ENCODE measurements at regions not wholly inside any gene's neighbourhood (a gene's known extent, or its start where the extent isn't known, plus 50 kb on each side); places are given as distances from the start of the nearest gene placed in this dataset.

- TF ChIP-seq NFIC (IDR thresholded peaks at IDR 0.05), result no peak
- TF ChIP-seq, protein P1, sequence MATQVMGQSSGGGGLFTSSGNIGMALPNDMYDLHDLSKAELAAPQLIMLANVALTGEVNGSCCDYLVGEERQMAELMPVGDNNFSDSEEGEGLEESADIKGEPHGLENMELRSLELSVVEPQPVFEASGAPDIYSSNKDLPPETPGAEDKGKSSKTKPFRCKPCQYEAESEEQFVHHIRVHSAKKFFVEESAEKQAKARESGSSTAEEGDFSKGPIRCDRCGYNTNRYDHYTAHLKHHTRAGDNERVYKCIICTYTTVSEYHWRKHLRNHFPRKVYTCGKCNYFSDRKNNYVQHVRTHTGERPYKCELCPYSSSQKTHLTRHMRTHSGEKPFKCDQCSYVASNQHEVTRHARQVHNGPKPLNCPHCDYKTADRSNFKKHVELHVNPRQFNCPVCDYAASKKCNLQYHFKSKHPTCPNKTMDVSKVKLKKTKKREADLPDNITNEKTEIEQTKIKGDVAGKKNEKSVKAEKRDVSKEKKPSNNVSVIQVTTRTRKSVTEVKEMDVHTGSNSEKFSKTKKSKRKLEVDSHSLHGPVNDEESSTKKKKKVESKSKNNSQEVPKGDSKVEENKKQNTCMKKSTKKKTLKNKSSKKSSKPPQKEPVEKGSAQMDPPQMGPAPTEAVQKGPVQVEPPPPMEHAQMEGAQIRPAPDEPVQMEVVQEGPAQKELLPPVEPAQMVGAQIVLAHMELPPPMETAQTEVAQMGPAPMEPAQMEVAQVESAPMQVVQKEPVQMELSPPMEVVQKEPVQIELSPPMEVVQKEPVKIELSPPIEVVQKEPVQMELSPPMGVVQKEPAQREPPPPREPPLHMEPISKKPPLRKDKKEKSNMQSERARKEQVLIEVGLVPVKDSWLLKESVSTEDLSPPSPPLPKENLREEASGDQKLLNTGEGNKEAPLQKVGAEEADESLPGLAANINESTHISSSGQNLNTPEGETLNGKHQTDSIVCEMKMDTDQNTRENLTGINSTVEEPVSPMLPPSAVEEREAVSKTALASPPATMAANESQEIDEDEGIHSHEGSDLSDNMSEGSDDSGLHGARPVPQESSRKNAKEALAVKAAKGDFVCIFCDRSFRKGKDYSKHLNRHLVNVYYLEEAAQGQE (IDR thresholded peaks at IDR 0.05; ENCODE audit: low read depth), result no peak
Observed at GRCh38 chr10:33422471-33423153, 88.1 kb upstream of the NRP1 start.

DNA sequence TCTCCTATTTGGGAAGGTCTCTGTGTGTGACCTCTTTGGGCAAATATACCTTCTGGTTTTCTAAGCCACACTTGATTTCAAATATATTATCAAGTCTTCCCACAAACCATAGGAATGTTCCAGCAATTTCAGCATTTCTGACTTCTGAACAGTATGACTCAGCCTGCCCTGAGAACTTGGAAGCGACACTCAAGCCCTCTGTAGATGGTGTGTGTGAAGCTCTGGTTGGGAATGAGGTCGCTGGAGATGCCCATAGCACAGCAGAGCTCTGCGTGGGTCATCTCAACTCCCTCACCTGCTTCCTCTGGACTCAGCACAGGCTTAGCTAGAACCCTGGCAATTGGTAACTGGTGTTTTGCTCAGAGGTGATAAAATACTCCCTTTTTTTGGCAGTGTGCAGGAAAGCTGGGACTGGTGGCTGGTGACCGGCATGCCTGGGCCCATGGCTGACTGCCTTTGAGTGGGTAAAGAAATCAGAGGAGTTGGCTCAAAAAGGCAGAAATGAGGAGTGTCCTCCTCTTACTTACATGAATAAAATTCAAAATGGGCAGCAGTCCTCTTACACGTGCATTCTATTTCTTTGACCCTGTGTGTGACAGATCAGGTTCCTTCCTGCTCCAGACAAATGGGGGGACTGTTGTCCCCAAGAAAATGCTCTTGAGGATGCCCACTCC lies 87.5 kb upstream of the NRP1 start:
- TF ChIP-seq, protein P2, sequence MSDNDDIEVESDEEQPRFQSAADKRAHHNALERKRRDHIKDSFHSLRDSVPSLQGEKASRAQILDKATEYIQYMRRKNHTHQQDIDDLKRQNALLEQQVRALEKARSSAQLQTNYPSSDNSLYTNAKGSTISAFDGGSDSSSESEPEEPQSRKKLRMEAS (IDR thresholded peaks at IDR 0.05), result no peak
- no peak for TF ChIP-seq EP300 (IDR thresholded peaks at IDR 0.05; ENCODE audit: borderline replicate concordance)
- no peak for TF ChIP-seq ZBTB7A (IDR thresholded peaks at IDR 0.05; ENCODE audit: low read depth)
- no peak for TF ChIP-seq USF1 (IDR thresholded peaks at IDR 0.05)
- TF ChIP-seq YY1 (IDR thresholded peaks at IDR 0.05; ENCODE audit: low read depth), result no peak
- TF ChIP-seq FOXM1 (IDR thresholded peaks at IDR 0.05; ENCODE audit: borderline replicate concordance, low read depth), result no peak
- no peak for TF ChIP-seq TEAD4 (IDR thresholded peaks at IDR 0.05)
- TF ChIP-seq EGR1 (IDR thresholded peaks at IDR 0.05), result no peak
- no peak for TF ChIP-seq NFIC (IDR thresholded peaks at IDR 0.05)
- TF ChIP-seq CREB1 (IDR thresholded peaks at IDR 0.05; ENCODE audit: low read depth), result no peak
- TF ChIP-seq RAD21 (IDR thresholded peaks at IDR 0.05; ENCODE audit: low read depth), result no peak
- TF ChIP-seq, protein P1 (IDR thresholded peaks at IDR 0.05; ENCODE audit: low read depth), result no peak

DNA sequence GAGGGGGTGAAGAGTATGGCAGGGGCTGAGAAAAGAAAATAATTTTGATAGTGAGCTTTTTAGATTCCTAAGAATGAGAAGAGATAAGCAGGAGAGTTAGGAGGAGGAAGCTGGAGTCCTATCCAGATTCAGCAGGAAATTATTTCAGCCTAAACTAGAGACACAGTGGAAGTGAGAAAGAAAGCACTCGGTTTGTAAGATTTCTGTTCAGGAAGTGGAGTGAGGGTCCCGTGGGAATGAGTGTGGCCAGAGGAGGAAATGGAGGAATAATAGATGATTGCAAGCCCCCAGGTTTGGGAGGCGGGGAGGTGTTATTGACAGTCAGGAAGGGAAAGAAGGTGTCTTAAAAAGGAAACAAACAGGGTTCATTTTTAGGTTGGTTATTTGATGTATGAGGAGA lies 84.8 kb upstream of the NRP1 start:
- TF ChIP-seq TCF12 (IDR thresholded peaks at IDR 0.05; ENCODE audit: low read depth) (no peak), USF1 (IDR thresholded peaks at IDR 0.05) (no peak), EGR1 (IDR thresholded peaks at IDR 0.05) (no peak), FOXM1 (IDR thresholded peaks at IDR 0.05; ENCODE audit: borderline replicate concordance, low read depth) (no peak), CREB1 (IDR thresholded peaks at IDR 0.05; ENCODE audit: low read depth) (no peak), RAD21 (IDR thresholded peaks at IDR 0.05; ENCODE audit: low read depth) (no peak)

DNA sequence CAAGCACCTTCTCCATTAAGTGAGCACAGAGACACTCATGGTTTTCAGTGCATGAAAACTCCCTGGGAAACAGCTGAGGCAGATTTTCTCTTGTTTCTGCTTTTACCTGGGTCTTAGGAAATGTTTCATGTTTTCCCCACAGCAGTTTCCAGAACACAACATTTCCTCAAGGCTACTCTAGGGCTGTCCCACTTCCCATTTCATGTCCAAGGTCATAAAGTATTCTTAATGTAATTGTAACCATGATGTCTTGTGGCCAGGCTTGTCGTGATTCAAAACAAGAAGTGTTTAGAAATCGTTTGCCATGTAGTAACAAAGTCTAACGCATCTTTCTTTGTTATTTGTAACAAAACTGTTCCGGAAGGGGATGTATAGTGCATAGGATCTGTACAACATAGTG lies 83.8 kb upstream of the NRP1 start:
- no peak for TF ChIP-seq CREB1 (IDR thresholded peaks at IDR 0.05; ENCODE audit: low read depth)
- TF ChIP-seq, protein P1 (IDR thresholded peaks at IDR 0.05; ENCODE audit: low read depth), result no peak
- no peak for TF ChIP-seq CEBPB (IDR thresholded peaks at IDR 0.05)
- TF ChIP-seq NFIC (IDR thresholded peaks at IDR 0.05), result no peak
- no peak for TF ChIP-seq ZBTB7A (IDR thresholded peaks at IDR 0.05; ENCODE audit: low read depth)
- TF ChIP-seq RAD21 (IDR thresholded peaks at IDR 0.05; ENCODE audit: low read depth), result no peak
- TF ChIP-seq EGR1 (IDR thresholded peaks at IDR 0.05), result no peak
- TF ChIP-seq, protein P2 (IDR thresholded peaks at IDR 0.05), result no peak
- TF ChIP-seq TCF12 (IDR thresholded peaks at IDR 0.05; ENCODE audit: low read depth), result no peak
- no peak for TF ChIP-seq USF1 (IDR thresholded peaks at IDR 0.05)
- no peak for TF ChIP-seq TAF1 (IDR thresholded peaks at IDR 0.05; ENCODE audit: low read depth)
- TF ChIP-seq EP300 (IDR thresholded peaks at IDR 0.05; ENCODE audit: borderline replicate concordance), result no peak
- no peak for TF ChIP-seq TEAD4 (IDR thresholded peaks at IDR 0.05)
- no peak for TF ChIP-seq FOXM1 (IDR thresholded peaks at IDR 0.05; ENCODE audit: borderline replicate concordance, low read depth)
- TF ChIP-seq YY1 (IDR thresholded peaks at IDR 0.05; ENCODE audit: low read depth), result no peak
